ENCODE measurements at regions not wholly inside any gene's neighbourhood (a gene's known extent, or its start where the extent isn't known, plus 50 kb on each side); places are given as distances from the start of the nearest gene placed in this dataset.

- no peak for DNase-seq
- H3K9me3 Mint-ChIP-seq (ENCODE audit: unreplicated experiment), result peaks cover 2% of the 10 kb centered on the region
- no peak overlapping the region for H3K27ac Mint-ChIP-seq (ENCODE audit: unreplicated experiment)
- no peak overlapping the region for H3K4me3 Mint-ChIP-seq (ENCODE audit: unreplicated experiment)
- TF ChIP-seq, protein P1, sequence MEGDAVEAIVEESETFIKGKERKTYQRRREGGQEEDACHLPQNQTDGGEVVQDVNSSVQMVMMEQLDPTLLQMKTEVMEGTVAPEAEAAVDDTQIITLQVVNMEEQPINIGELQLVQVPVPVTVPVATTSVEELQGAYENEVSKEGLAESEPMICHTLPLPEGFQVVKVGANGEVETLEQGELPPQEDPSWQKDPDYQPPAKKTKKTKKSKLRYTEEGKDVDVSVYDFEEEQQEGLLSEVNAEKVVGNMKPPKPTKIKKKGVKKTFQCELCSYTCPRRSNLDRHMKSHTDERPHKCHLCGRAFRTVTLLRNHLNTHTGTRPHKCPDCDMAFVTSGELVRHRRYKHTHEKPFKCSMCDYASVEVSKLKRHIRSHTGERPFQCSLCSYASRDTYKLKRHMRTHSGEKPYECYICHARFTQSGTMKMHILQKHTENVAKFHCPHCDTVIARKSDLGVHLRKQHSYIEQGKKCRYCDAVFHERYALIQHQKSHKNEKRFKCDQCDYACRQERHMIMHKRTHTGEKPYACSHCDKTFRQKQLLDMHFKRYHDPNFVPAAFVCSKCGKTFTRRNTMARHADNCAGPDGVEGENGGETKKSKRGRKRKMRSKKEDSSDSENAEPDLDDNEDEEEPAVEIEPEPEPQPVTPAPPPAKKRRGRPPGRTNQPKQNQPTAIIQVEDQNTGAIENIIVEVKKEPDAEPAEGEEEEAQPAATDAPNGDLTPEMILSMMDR (IDR thresholded peaks at IDR 0.05; ENCODE audit: partially characterized antibody, unreplicated experiment), result no peak
- no peaks in the 10 kb centered on the region for H3K27me3 Mint-ChIP-seq (ENCODE audit: unreplicated experiment)
- H3K4me1 Mint-ChIP-seq (ENCODE audit: low read depth, unreplicated experiment), result no peaks in the 10 kb centered on the region
- no peaks in the 10 kb centered on the region for H3K36me3 Mint-ChIP-seq (ENCODE audit: unreplicated experiment)
Measured at GRCh38 chr5:93273176-93273575, 307.8 kb downstream of the NR2F1-AS1 start.

DNA sequence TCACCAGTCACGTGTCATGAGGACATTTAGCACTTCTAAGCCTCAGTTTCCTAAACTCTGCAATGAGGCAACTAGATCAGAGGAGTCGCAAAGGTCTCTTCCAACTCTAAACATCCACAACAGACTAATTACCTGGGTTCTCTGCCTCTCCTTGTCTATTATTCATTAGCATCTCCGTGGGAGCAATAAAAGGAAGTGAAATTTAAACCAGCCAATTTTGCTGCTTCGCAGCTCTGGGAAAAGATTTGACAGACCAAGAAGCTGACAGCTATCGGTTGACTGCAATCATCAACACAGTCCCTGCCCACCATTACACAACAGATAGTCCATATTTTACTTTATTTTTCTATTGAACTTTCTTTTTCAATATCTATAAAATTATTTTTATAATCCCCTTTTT lies 308.9 kb downstream of the NR2F1-AS1 start:
- H3K4me1 Mint-ChIP-seq (ENCODE audit: low read depth, unreplicated experiment), result no peaks in the 10 kb centered on the region
- H3K4me3 Mint-ChIP-seq (ENCODE audit: unreplicated experiment), result no peak overlapping the region
- DNase-seq, result no peak
- no peak overlapping the region for H3K27ac Mint-ChIP-seq (ENCODE audit: unreplicated experiment)
- H3K9me3 Mint-ChIP-seq (ENCODE audit: unreplicated experiment), result peaks cover 2% of the 10 kb centered on the region
- no peaks in the 10 kb centered on the region for H3K27me3 Mint-ChIP-seq (ENCODE audit: unreplicated experiment)
- TF ChIP-seq, protein P1 (IDR thresholded peaks at IDR 0.05; ENCODE audit: partially characterized antibody, unreplicated experiment), result no peak
- H3K36me3 Mint-ChIP-seq (ENCODE audit: unreplicated experiment), result no peaks in the 10 kb centered on the region

DNA sequence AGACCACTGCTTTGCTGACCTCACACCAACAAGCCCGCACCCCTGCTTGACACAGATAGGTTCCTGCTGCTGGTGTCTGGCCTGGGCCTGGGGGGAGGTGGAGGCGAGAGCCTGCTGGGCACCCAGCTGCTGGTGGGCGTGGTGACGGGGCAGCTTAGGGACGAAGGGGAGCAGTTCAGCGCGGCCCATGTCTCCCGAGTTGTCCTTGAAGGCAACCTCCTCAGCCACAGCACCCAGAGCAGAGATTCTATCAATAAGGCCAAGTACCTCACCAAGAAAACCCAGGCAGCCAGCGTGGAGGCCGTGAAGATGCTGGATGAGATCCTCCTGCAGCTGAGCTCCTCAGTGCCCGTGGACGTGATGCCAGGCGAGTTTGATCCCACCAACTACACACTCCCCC lies 313.3 kb downstream of the NR2F1-AS1 start:
- no peaks in the 10 kb centered on the region for H3K36me3 Mint-ChIP-seq (ENCODE audit: unreplicated experiment)
- no peak overlapping the region for H3K27ac Mint-ChIP-seq (ENCODE audit: unreplicated experiment)
- TF ChIP-seq, protein P1 (IDR thresholded peaks at IDR 0.05; ENCODE audit: partially characterized antibody, unreplicated experiment), result no peak
- H3K4me3 Mint-ChIP-seq (ENCODE audit: unreplicated experiment), result no peak overlapping the region
- DNase-seq, result no peak
- H3K4me1 Mint-ChIP-seq (ENCODE audit: low read depth, unreplicated experiment), result no peaks in the 10 kb centered on the region
- H3K9me3 Mint-ChIP-seq (ENCODE audit: unreplicated experiment), result peaks cover 2% of the 10 kb centered on the region
- no peaks in the 10 kb centered on the region for H3K27me3 Mint-ChIP-seq (ENCODE audit: unreplicated experiment)

GRCh38 chr5:93267276-93267675 lies 313.7 kb downstream of the NR2F1-AS1 start:
- no peaks in the 10 kb centered on the region for H3K36me3 Mint-ChIP-seq (ENCODE audit: unreplicated experiment)
- H3K27me3 Mint-ChIP-seq (ENCODE audit: unreplicated experiment), result no peaks in the 10 kb centered on the region
- DNase-seq, result no peak
- H3K9me3 Mint-ChIP-seq (ENCODE audit: unreplicated experiment), result peaks cover 2% of the 10 kb centered on the region
- H3K4me1 Mint-ChIP-seq (ENCODE audit: low read depth, unreplicated experiment), result no peaks in the 10 kb centered on the region
- TF ChIP-seq, protein P1 (IDR thresholded peaks at IDR 0.05; ENCODE audit: partially characterized antibody, unreplicated experiment), result no peak
- no peak overlapping the region for H3K4me3 Mint-ChIP-seq (ENCODE audit: unreplicated experiment)
- no peak overlapping the region for H3K27ac Mint-ChIP-seq (ENCODE audit: unreplicated experiment)

DNA sequence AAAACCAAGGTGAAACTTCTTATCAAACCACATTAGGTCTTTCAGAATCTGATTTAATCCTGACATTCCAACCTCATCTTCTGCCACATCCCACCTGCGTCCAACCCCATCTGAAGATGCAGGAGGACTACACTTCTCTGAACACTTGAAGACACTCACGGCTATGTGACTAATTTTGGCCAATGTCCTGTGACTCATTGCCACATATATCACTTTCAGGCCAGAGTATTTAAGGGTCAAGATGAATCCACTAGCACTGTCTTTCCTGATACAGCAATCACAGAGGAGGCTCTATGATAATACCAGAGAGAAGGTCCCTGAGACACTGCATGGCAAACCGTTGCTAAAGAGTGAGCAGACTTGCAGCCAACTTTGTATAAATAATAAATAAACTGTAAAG lies 323.4 kb downstream of the NR2F1-AS1 start:
- TF ChIP-seq, protein P1 (IDR thresholded peaks at IDR 0.05; ENCODE audit: partially characterized antibody, unreplicated experiment), result no peak
- no peak for DNase-seq
- Mint-ChIP-seq H3K4me1 (ENCODE audit: low read depth, unreplicated experiment) (no peaks in the 10 kb centered on the region), H3K27me3 (ENCODE audit: unreplicated experiment) (no peaks in the 10 kb centered on the region), H3K9me3 (ENCODE audit: unreplicated experiment) (no peaks in the 10 kb centered on the region), H3K36me3 (ENCODE audit: unreplicated experiment) (no peaks in the 10 kb centered on the region), H3K27ac (ENCODE audit: unreplicated experiment) (no peak overlapping the region), H3K4me3 (ENCODE audit: unreplicated experiment) (no peak overlapping the region)

All from glutamatergic neuron (in vitro differentiated cells).